Suprapubic skin (tissue), 4 donors: ENCODE measurements at regions not wholly inside any gene's neighbourhood (a gene's known extent, or its start where the extent isn't known, plus 50 kb on each side); places are given as distances from the start of the nearest gene placed in this dataset.

Experiments
- CTCF ChIP-seq, 2 donors: fragments of 200-600 bp in 1 of 2; fragments of 450-650 bp in 1 of 2; sonication (generic) in 1 of 2; IDR thresholded peaks; one replicate each; pipeline ENCODE4 v1.5.1; 2016 to 2019; ENCODE audit warnings: antibody characterized with exemption in 2 of 2, mild to moderate bottlenecking in 1 of 2, moderate library complexity in 1 of 2
- POLR2A ChIP-seq, 2 donors: fragments of 450-650 bp; IDR thresholded peaks; one replicate each; pipeline ENCODE4 v1.6.1; 2017; ENCODE audit warnings: antibody characterized with exemption in 2 of 2, mild to moderate bottlenecking in 2 of 2, moderate library complexity in 2 of 2
- POLR2AphosphoS5 ChIP-seq, 3 donors: sonication (generic); formaldehyde crosslinking; IDR thresholded peaks; one replicate each; pipeline ENCODE4 v1.6.1; 2017; ENCODE audit warnings: antibody characterized with exemption in 3 of 3

DNA sequence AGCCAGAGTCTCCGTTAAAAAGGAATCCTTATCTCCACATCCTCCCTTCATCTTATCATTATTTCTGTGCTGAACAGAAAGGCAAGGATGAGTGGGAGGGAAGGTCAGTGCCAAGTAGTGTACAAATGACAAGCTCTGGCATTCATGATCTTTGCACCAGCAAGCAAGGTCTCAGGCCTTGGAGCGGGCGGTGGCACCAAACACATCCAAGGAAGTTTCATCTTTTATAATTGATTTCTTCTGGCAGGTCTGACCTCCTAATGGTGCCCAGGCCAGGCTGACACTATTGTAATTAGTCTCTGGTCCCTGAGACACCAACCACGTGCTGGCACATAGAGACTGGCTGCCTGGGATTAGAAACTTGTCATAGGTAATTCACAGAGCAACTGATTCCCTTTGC lies 336.6 kb downstream of the EN1 start:
- TF ChIP-seq CTCF (IDR thresholded peaks at IDR 0.05) (no peak), POLR2AphosphoS5 (IDR thresholded peaks at IDR 0.05) (no peak), POLR2A (IDR thresholded peaks at IDR 0.05) (no peak)
